CD4-positive, alpha-beta T cell (primary cell): ENCODE measurements at regions not wholly inside any gene's neighbourhood (a gene's known extent, or its start where the extent isn't known, plus 50 kb on each side); places are given as distances from the start of the nearest gene placed in this dataset.

Source experiments
- ATAC-seq: fragments of 200-7000 bp; cut with Tn5 transposase; one replicate; pipeline ENCODE4 v1.10.0; 2022; ENCODE audit warnings: mild to moderate bottlenecking; ENCODE audit not compliant: poor library complexity
- CTCF ChIA-PET: fragments of 350-600 bp; sonication (Branson Sonifier 250); formaldehyde crosslinking; loops from one replicate; lab custom pipeline; 2021; ENCODE audit warnings: antibody characterized with exemption, inconsistent platforms; lab: Charles Lee
- POLR2A ChIA-PET: fragments of 350-600 bp; sonication (Branson Sonifier 250); formaldehyde crosslinking; loops from one replicate; lab custom pipeline; 2021; ENCODE audit warnings: antibody characterized with exemption, inconsistent platforms; lab: Charles Lee
- DNase-seq, 14 experiments: peaks; one replicate each; pipeline ENCODE4 v3.0.0-alpha.2; 2013 to 2020; ENCODE audit warnings: mixed read lengths in 2 of 14
- H3K27ac ChIP-seq, 2 donors: one replicate each; pipeline versions ENCODE4 v1.5.1 to v1.7.0; 2013; ENCODE audit warnings: low read length in 2 of 2, low read depth in 1 of 2, mild to moderate bottlenecking in 1 of 2
- H3K27me3 ChIP-seq, 2 experiments: 1 replicate in 1 of 2; 2 replicates in 1 of 2; pipeline versions ENCODE4 v1.6.1 to v1.7.0; 2013; ENCODE audit warnings: low read length in 2 of 2, control low read depth in 1 of 2, mild to moderate bottlenecking in 1 of 2, moderate library complexity in 1 of 2; ENCODE audit not compliant: insufficient read depth in 2 of 2, control insufficient read depth in 1 of 2
- H3K36me3 ChIP-seq: one replicate; pipeline ENCODE4 v1.6.1; 2013; ENCODE audit warnings: low read length, control low read depth; ENCODE audit not compliant: insufficient read depth
- H3K4me1 ChIP-seq: one replicate; pipeline ENCODE4 v1.6.1; 2013; ENCODE audit warnings: low read length, control low read depth; ENCODE audit not compliant: insufficient read depth
- H3K4me3 ChIP-seq: one replicate; pipeline ENCODE4 v1.5.1; 2013; ENCODE audit warnings: mild to moderate bottlenecking, low read length, moderate library complexity
- H3K9me3 ChIP-seq, 2 experiments: 1 replicate in 1 of 2; 2 replicates in 1 of 2; pipeline versions ENCODE4 v1.6.1 to v1.7.0; 2013; ENCODE audit warnings: low read length in 2 of 2, mild to moderate bottlenecking in 2 of 2, control low read depth in 1 of 2, moderate library complexity in 1 of 2; ENCODE audit not compliant: control insufficient read depth in 1 of 2, insufficient read depth in 1 of 2
- H3K27ac Mint-ChIP-seq: one replicate; pipeline ENCODE4 v1.8.0; 2020; ENCODE audit warnings: mixed read lengths
- H3K27me3 Mint-ChIP-seq: one replicate; pipeline ENCODE4 v1.8.0; 2021; ENCODE audit warnings: mixed read lengths
- H3K36me3 Mint-ChIP-seq: one replicate; pipeline ENCODE4 v1.8.0; 2021; ENCODE audit warnings: low read depth, mixed read lengths
- H3K4me1 Mint-ChIP-seq: one replicate; pipeline ENCODE4 v1.8.0; 2021; ENCODE audit warnings: low read depth, mixed read lengths
- H3K4me3 Mint-ChIP-seq: one replicate; pipeline ENCODE4 v1.8.0; 2020; ENCODE audit warnings: mild to moderate bottlenecking, mixed read lengths
- H3K9me3 Mint-ChIP-seq: one replicate; pipeline ENCODE4 v1.8.0; 2020; ENCODE audit warnings: mixed read lengths
- intact Hi-C, 2 experiments: fragments of 100-400 bp; cut with DNase I in 1 of 2; cut with micrococcal nuclease in 1 of 2; formaldehyde crosslinking; loops; one replicate each; pipeline versions ENCODE4 v1.15.1 to v1.9.0; 2023 to 2025; cut with DNase I, micrococcal nuclease
- TF ChIP-seq, protein P1 (sequence below): fragments of 200-600 bp; IDR thresholded peaks from one replicate; pipeline ENCODE4 v1.8.0; 2022; ENCODE audit warnings: antibody characterized with exemption, mild to moderate bottlenecking

DNA sequence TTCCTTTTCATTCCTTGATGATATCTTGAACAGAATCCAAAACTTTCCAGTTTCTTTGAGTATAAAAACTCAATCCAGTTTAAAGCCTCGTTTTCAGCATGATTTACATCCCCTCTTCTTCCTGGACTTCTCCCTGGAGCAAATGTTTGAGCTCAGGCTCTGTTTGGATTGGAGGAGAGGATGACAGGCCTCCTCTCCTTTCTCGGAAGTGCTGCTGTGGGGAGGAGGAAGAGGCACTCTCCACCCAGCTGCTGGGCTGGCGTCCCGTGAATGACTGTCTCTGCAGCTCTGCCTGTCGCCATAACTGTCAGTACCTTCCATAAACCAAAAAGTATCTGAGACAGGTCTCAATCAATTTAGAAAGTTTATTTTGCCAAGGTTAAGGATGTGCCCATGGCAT, 238.2 kb upstream of the AGAP1 start:
- no peaks in the 10 kb centered on the region for H3K36me3 Mint-ChIP-seq
- DNase-seq (no peak), ATAC-seq (no peak)
- H3K27me3 Mint-ChIP-seq, result peaks cover 22% of the 10 kb centered on the region
- TF ChIP-seq, protein P1, sequence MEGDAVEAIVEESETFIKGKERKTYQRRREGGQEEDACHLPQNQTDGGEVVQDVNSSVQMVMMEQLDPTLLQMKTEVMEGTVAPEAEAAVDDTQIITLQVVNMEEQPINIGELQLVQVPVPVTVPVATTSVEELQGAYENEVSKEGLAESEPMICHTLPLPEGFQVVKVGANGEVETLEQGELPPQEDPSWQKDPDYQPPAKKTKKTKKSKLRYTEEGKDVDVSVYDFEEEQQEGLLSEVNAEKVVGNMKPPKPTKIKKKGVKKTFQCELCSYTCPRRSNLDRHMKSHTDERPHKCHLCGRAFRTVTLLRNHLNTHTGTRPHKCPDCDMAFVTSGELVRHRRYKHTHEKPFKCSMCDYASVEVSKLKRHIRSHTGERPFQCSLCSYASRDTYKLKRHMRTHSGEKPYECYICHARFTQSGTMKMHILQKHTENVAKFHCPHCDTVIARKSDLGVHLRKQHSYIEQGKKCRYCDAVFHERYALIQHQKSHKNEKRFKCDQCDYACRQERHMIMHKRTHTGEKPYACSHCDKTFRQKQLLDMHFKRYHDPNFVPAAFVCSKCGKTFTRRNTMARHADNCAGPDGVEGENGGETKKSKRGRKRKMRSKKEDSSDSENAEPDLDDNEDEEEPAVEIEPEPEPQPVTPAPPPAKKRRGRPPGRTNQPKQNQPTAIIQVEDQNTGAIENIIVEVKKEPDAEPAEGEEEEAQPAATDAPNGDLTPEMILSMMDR, result no peak
- intact Hi-C loops, result no loop called here
- Histone ChIP-seq H3K27me3 (no peaks in the 10 kb centered on the region), H3K4me1 (no peaks in the 10 kb centered on the region), H3K4me3 (no peak overlapping the region), H3K27ac (no peak overlapping the region), H3K36me3 (no peaks in the 10 kb centered on the region), H3K9me3 (no peaks in the 10 kb centered on the region)
- no peak overlapping the region for H3K27ac Mint-ChIP-seq
- CTCF ChIA-PET, result no interaction called here
- H3K4me3 Mint-ChIP-seq, result no peak overlapping the region
- POLR2A ChIA-PET, result interaction anchor here (0.6 kb wide), 1 partner anchor 403 kb away, joined by 4 read pairs; no protein-coding TSS in a partner anchor
- H3K9me3 Mint-ChIP-seq, result no peaks in the 10 kb centered on the region
- no peaks in the 10 kb centered on the region for H3K4me1 Mint-ChIP-seq

DNA sequence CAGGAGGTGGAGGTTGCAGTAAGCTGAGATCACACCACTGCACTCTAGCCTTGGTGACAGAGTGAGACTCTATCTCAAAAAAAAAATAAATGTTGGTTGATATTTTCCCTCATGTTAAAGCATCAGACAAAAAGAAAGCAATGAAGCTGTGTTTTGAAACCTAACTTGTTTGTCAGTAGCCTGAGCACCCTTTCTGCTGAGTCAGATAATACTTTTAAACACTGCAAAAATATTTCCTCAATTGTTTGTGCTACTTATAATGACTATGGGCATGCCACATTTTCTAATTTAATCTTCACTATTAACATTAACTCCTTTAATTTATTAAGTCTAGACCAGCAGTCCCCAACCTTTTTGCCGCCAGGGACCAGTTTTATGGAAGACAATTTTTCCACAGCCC, 236.3 kb upstream of the AGAP1 start:
- no peak overlapping the region for H3K27ac ChIP-seq
- TF ChIP-seq, protein P1, result no peak
- ChIA-PET POLR2A (no interaction called here), CTCF (no interaction called here)
- intact Hi-C loops, result no loop called here
- ATAC-seq, result no peak
- no peaks in the 10 kb centered on the region for H3K9me3 ChIP-seq
- H3K27me3 ChIP-seq, result peaks cover 0 to 5% of the 10 kb centered on the region in 2 experiments
- DNase-seq, result no peak
- Mint-ChIP-seq H3K36me3 (no peaks in the 10 kb centered on the region), H3K27me3 (peaks cover 31% of the 10 kb centered on the region), H3K4me3 (no peak overlapping the region), H3K27ac (no peak overlapping the region), H3K9me3 (no peaks in the 10 kb centered on the region), H3K4me1 (no peaks in the 10 kb centered on the region)
- no peaks in the 10 kb centered on the region for H3K4me1 ChIP-seq
- H3K4me3 ChIP-seq, result no peak overlapping the region
- no peaks in the 10 kb centered on the region for H3K36me3 ChIP-seq

DNA sequence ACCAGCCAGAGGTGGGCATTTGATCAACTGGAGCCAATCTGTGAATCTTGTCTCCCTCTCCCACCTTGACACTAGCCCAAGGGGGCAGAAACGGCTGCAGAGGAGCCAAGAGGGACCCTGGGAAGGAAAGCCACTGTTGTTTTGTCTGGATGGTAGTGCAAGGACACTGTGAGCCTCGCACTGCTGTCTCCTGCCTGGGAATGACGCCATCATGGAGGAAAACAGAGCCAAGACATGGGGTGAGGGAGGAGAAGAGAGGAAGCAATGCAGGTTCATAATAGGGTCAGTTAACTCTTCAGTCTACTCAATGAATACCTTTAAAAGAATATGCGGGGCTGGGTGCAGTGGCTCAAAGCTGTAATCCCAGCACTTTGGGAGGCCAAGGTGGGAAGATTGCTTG, 231.1 kb upstream of the AGAP1 start:
- intact Hi-C loops, result no loop called here
- Mint-ChIP-seq H3K4me1 (no peaks in the 10 kb centered on the region), H3K27ac (no peak overlapping the region), H3K36me3 (no peaks in the 10 kb centered on the region), H3K9me3 (no peaks in the 10 kb centered on the region), H3K4me3 (no peak overlapping the region), H3K27me3 (peaks cover 47% of the 10 kb centered on the region)
- Histone ChIP-seq H3K27me3 (peaks cover 13 to 21% of the 10 kb centered on the region in 2 experiments), H3K4me1 (no peaks in the 10 kb centered on the region), H3K9me3 (peaks cover 0 to 9% of the 10 kb centered on the region in 2 experiments), H3K27ac (no peak overlapping the region), H3K36me3 (no peaks in the 10 kb centered on the region), H3K4me3 (no peak overlapping the region)
- no peak for DNase-seq
- POLR2A ChIA-PET, result no interaction called here
- no peak for ATAC-seq
- CTCF ChIA-PET, result interaction anchor here (0.7 to 0.8 kb wide), 2 partner anchors 18 to 59 kb away, joined by 3 to 4 read pairs; no protein-coding TSS in a partner anchor
- TF ChIP-seq, protein P1, result no peak
